Activated CD4-positive, alpha-beta T cell treated with anti-CD3 and anti-CD28 coated beads, Interleukin-10, Interleukin-2, amounts not matched to agents 100 ng/mL and 50 ng/mL, durations not matched to agents 16 hours and 8 hours (primary cell): ENCODE measurements at regions not wholly inside any gene's neighbourhood (a gene's known extent, or its start where the extent isn't known, plus 50 kb on each side); places are given as distances from the start of the nearest gene placed in this dataset.

Experiments
- DNase-seq: peaks from one replicate; pipeline ENCODE4 v3.0.0-alpha.2; 2020

DNA sequence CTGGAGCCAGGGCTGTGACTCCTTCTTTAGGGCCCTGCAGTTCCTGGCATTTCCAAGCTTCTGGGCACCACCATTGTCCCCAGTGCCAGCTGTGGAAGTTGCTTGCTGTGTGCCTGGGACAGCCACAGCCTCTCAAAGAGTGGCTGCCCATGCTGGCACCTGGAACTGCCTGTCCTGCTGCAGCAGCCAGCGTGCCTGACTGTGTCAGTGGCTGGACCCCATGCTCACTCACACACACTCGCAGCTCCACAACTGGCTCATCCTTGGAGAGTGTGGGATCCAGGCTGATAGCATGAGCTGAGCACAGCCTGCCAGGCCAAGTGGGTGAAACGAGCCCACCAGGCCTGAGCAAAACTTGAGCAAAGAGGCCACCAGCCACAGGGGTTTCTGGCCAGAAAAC is 1107.6 kb downstream of the C4orf33 start:
- no peak for DNase-seq

DNA sequence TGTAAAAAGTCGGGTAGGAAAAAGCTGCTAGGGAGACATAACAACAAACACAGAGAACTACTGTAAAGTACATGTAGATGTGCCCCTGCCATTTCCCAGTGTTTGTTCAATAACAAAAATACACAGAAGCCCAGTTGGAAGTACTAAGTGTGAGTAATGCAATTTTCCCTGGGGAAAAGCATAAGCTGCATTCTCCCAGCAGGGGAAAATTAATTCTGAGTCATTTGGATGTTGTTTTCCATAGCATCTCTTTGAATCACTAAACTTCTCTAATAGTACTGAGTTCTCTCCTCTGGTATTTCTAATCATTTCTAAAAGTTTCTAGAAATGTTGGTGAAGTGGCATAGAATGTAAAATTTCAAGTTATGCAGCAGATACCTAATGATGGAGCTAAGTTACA is 1114.9 kb downstream of the C4orf33 start:
- no peak for DNase-seq

DNA sequence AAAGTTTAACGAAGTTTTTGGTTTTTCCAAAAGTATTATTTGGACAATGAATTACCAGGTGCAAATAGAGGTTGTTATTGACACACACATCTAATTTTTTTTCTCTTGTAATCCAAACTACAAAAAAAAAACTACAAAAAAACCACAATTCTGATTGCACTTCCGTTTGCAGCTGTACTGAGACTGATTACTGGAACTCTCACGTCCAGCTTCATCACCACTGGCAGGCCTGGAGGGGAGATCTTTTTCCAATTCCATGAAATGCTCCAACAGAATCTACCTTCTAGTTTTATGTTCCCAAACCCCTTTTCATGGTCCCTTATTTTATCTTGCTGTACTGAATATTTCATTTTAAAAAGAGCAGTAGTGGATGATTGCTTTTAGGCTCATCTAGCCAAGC is 1118.3 kb downstream of the C4orf33 start:
- DNase-seq = no peak

DNA sequence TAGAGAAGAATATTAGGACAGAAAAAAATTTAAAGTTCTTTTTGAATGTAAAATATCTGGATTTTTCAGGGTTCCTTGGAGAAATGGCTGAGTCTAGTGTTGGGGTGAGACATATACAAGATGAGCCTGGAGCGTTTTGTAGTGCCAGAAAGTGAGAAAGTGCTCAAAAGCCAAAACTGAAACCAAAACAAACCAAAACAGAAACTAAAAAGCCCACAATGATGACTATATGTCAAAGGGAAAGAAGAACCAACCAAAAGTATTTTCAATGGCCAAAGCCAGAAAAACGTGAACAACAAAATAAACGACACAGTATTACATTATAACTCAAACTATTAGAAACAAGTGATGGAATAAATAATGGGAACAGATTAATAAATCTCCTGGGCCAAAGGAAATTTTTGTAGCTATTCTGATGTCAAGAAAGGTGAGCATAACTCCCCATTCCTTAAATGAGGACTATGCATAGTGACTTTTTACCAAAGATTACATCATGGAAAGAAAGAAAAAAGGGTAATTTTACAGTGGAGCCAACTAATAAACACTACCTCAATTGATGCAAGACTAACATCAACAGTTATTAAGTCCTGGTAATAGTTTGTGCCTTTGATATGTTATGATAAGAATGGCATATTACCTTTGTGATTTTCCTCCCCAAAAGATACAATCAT is 1137.6 kb downstream of the C4orf33 start:
- DNase-seq = peak; percentile 21

DNA sequence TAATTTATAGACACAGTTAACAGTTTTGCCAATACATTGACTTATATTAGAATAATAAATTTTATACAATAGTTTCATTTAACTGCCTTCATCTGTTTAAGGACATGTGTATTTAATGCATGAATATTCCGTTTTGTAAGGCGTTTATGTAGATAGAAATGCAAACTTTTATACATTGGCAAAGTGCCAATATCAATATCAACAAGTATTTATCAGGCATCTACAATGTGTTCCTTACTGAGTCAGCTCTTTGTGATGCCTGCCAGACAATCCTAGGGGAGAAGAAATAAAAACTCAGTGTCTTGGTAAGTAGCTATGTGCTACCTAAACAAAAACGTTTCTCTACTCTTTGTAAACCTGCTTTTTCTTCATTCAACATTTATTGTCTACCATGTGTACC is 1142.2 kb downstream of the C4orf33 start:
- DNase-seq = no peak

DNA sequence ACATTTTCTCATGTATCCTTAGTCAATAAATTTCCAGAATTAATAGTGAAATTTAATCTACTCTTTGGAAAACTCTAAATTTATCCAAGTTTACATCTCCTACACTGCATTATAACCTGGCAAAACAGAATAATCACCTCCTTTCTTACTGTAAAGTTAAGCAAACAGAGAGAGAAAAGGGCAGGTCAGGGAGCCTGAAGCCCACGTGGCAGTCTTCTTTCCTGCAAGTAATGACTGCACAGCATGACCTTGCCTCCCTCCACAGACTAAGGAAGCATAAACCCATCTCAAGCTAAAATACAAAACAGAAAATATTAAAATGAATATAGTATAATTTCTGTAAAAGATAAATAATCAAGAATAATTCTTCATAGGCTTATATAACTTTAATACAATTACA is 1153.0 kb downstream of the C4orf33 start:
- DNase-seq = no peak

DNA sequence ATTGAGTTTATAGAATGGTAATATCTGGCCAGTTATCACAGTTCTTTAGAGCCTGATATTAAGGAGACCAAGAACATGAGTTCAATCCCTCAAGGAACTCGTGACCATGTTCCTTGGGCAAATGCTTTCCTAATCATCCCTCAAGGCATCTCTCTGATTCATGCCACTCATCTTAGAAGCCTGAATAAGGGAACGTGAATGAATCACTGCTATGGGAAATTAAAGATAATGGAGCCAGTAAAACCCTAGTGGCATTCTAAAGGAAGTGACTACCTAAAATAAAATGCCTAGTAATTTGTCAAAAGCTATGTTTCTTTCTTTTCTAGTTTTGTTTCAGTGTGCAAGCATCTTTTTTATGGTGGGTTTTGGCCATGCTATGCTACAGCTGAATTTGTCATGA is 1161.3 kb downstream of the C4orf33 start:
- DNase-seq = no peak

DNA sequence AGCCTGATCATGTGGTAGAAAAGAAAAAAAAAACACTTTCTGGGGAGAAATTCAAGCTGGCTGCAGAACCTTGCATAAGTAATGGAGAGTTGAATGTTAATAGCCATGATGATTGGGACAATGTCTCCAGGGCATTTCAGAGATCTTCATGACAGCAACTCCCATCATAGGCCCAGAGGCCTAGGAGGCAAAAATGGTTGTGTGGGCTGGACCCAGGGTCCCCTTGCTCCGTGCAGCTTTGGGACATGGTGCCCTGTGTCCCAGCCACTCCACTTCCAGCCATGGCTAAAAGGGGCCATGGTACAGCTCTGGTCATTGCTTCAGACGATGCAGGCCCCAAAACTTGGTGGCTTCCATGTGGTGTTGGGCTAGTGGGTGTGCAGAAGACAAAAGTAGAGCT is 1170.9 kb downstream of the C4orf33 start:
- DNase-seq = no peak

DNA sequence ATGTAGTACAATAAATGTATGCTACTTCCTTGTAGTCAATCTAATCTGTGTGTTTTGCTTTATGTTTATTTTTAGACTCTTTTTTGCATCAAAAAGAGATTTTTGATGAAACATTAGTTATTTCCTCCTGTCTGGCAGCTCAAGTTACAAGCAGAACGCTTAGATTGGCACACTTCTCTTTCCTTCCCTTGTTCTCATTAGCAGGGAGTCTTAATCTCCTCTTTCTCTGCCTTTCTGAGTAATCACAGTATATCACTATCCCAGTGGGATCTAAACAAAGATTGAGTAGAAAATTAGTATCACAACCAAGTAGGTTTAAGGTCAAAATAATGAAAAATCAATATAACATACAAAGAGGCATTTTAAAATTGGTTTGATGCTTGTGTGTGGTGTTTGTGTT is 1192.6 kb downstream of the C4orf33 start:
- no peak for DNase-seq

DNA sequence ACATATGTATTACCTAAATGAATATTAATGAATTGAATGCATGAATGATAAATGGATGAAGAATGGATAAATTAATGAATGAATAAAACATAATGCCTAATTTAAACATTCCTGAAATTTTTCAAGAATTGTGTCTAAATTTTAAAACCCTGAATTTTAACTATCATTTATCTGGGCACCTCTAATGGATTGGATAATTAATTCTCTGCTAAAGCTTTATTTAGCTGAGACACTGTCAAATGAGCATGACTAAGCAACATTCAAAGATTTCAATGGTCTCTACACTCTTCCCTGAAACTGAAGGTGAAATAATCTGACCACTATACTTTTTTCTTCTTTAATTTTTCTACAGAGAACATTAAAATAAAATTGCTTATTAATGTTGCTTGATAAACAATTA is 1197.7 kb downstream of the C4orf33 start:
- DNase-seq = no peak

DNA sequence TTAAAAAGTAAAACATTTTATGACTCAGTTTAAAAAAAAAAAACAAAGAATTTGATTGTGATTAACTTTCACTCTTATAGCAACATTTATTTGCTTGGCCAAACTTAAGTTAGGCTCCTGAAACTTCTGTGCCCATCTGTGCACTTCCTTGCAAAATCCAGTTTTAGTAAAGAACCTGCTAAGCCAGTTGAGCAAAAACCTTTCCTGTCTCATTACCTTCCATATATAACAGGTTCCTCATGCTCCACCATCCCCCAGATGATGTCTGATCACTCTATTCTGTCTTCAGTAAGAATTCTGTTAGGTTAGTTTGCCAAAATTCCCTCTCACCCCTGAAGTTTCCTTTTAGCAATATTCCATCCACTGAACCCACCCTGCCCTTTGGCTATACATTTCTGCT is 1200.5 kb downstream of the C4orf33 start:
- no peak for DNase-seq

DNA sequence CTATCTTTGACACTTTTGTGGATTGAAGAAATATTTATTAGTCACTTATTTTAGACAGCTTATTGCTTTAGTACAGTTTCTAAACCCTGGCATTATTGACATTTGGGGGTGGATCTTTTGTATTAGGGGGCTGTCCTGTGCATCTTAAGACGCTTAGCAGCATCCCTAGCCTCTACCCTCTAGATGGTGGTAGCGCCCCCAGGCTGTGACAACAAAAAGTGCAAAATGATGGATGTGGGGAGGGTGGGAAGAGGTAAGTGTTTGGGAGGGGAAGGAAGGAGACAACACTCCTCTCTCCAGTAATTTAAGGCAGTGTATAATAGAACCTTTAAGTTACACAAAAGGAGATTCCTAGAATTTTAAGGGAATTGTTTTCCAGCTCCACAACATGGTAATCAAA is 1210.6 kb downstream of the C4orf33 start:
- no peak for DNase-seq

DNA sequence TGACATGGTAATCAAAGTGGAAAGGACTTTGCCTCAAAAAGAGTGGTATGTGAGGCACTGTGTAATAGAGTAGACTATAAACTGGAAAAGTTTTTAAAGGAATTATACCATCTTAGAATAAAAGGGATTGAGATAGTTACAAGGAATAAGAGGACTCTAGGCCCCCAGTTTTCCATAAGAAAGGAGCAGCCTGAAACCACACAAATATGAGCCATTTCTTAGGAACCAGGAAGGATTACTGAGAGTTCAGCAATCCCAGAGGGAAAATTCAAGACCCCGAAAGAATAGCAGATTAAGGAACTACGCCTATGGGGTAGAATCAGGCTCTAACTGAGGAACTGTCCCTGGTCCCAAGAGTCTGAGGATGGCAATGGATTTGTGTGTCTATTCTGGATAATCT is 1213.3 kb downstream of the C4orf33 start:
- no peak for DNase-seq

DNA sequence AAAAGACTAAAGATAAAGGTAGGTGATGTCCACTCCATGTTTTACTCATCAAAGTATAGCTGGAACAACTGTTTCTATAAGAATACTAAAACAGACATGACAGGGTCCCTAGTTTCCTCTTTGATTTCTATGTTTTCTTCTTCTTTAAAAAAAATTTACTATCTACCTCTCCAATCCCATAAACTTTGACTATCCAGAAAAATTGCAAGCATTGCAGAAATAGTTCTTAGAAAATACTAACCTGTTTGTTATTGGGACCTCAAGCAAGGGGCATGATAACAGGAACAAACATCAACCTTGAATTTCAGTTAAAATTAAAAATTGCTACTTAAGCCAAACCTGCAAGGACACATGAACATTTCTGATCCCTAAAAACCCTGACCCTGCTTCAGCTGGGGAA is 1226.5 kb downstream of the C4orf33 start:
- no peak for DNase-seq

DNA sequence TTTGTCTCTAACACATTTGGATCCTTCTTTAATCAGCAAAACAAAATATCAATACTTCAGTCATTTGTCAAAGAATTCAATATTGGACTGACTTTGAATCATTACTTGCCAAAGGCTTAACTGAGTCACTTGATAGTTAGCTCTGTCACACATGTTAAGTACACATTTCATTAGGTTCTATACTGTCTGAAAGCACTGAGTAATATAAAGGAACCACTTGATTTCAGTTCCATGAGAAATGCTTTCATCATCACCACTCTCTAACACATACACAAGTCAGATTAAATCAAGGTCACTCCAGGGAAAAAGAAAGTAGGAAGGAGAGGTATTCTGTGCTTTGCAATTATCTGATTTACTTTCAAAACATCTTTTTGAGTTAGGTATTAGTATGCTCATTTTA is 1233.1 kb downstream of the C4orf33 start:
- DNase-seq = no peak

DNA sequence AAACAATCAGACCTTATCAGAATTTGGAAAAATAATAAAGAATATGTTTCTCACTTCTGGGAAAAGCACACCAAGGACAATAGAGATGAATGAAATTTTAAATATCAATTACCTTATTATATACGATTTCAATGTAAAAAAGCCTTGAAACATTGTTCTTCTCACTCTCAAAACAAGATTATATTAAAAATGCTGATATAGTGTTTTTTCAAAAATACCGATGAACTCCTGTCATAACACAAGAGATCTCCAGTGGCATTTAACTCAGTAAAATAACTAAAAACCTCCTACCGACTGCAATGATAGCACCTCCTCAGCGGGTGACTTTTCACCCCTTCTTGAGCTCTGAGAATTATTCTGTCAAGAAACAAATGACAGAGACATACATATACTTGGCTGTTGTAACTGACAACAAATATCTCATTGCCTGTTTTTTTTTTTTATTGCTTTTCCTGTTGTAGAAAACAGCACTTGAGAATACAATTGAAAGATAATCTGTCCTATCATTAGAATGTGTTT is 1237.3 kb downstream of the C4orf33 start:
- DNase-seq = no peak

DNA sequence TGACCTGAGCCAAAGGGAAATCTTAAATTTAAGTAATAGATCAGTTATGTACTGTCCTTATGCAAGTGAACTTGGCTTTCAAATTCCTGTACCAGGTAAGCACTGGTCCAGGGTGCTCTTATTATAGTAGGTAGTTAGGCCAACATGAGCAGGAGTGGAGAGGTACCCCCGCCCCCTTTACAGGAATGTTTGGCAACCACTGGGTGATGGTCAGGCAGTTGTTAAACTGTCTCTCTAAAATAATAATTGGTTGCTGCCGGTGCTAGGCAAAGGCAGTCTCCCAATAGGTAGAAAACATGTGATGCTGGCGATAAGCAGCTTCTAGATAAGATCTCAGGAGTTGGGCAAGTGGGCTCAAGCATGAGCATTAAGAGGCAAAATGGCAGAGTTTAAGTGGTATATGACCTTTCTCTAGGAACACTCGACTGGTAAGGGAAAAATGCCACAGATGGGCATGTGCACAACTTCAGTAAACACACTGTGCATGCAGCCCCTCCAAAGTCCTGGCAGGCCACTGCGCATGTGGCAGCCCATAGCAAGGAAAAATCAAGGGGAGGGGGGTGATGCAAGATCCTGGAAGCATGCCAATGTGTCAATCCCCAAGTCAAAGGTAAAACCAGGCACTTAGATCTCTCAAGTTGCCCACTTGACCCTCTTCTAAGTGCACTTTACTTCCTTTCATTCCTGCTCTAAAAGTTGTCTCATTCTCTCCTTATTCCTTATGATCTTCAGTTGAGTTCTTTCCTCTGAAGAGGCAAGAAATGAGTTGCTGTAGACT is 1239.7 kb downstream of the C4orf33 start:
- no peak for DNase-seq

DNA sequence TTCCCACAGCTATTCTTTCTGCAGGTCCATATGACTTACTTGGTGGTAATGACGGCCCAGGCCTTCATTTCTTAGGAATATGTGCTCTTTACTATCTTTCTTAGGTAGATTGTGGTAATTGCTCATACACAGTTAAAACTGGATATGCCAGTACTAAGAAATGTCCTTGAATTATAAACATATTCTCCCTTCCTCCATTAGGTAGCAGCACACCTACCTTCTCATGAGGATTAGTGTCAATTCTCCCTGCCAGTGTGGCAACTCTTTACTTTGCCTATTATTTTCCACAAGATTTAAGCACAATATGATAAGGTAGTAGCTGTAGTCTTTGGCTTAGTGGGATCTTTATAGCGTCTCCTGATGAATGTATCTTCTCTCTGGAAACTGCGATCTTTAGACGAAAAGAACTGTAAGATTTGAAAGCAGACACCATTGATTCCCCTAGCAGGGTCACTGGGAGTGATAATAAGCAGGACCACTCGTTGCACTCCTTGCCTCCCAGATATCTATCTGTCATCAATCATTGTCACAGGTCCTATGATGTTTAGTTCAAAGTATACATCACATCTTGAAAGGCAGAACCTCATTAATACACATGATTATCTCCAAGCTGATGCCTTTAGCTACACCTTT is 1240.7 kb downstream of the C4orf33 start:
- peak; percentile 1 for DNase-seq

DNA sequence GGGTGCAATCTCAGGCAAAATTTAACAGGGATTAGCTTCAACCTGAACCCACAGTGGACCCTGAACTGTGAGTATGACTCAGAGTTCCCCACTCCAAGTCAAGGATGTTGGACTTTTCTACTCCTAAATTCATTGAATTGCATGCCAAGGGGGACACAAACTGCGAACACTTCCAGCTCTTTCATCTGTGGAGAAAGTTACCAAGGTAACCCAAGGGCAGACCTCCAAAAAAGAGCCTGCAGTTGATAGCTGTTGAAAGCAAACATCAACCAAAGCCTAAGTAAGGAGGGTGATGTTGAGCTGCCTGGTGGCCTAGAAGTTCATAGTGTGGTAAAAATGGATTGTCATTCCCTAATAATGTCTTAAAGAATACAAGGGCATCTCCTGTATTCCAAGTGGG is 1242.9 kb downstream of the C4orf33 start:
- DNase-seq = no peak

DNA sequence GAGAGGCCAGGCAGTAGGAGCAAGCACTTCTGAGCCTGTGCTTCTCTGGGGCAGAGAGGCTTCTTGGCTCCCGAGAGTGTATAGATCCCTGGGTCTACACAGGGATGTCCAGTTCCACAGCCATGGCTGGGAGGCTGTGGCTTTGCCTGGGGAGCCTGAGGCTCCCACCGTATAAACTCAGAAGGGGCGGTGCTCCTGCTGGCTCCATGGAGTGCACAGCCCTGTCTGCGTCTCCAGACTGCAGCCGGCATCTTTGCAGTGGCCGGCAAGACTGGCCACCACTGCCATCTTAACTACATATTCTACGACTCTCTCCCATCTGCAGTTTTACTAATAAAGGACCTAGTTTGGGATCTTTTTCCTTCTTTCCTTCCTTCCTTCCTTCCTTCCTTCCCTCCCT is 1253.8 kb downstream of the C4orf33 start:
- DNase-seq = no peak

DNA sequence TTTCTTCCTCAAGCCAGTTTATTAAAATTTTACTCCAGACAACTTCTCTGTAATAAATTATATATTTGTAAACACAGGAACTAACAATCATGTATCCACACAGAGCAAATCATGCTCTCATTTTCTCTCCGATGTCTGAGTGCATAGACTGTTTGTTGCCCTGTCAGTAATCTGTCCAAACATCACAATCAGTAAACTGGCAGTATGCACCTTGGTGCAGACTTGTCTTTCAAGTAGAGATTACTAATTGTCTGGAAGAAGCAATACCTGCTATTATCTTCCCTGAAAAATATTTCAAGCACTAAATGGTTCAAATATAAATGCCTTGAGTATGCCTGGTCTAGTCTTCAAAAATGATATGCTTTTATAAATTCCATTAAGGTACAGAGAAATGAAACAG is 1260.9 kb downstream of the C4orf33 start:
- DNase-seq = no peak

DNA sequence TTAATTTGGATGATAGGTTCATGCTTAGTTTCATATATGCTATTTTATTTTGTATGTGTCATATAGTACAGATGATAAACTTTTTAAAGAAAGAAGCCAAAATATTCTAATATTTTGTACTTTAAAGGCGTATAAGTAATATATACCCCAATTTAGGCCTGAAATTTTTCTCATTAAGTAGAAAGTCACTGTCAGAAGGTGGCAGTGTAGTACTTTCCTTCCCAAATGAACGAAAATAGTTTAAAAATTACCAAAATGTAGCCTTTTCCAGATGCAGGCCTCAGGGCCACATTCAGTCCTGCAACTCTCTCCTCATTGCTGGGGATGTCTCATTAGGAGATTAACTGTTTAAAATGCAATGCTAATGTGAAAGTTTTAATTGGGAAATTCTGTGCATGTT is 1263.6 kb downstream of the C4orf33 start:
- DNase-seq = no peak

DNA sequence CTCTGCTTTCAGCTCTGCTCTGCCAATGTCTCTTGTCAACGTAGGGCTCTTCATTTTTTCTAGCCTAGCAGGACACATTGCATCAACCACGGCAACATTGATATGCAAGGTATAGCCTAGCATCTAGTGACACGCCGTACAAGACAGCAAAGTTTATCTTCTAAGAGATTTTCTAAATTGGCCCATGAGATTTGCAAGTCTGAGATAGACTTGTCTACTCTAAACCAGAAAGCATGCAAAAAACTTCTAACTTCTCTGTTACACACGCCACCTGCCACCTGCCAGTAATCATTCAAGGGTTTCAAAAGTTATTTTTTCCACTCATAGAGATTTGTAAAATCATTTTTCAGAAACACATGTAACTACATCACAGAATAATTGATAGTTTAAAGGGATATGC is 1265.7 kb downstream of the C4orf33 start:
- no peak for DNase-seq

DNA sequence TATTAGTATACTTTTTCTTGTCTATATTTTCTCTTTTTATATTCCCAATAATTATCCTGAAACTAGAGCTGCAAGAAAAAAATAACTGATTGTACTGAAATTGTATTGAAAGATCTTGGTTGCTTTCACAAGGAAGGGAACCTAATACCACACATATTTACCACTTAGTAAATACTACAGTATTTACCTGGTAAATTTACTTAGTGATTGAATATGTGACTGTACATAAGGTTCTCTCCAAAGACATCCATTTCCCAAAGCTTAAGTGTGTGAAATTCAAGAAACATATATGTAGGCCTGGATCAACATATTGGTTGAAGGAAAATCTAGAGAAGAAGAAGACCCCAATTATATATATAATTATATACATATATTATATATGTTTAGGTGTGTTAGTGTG is 1272.7 kb downstream of the C4orf33 start:
- no peak for DNase-seq
